ENCODE measurements at regions not wholly inside any gene's neighbourhood (a gene's known extent, or its start where the extent isn't known, plus 50 kb on each side); places are given as distances from the start of the nearest gene placed in this dataset.

GRCh38 chr7:118129041-118129795 lies 54.7 kb upstream of the LSM8 start:
- TF ChIP-seq CTCF (conservative IDR thresholded peaks at IDR 0.05) (no peak), EZH2 (IDR thresholded peaks at IDR 0.05; ENCODE audit: low read depth) (no peak)
